ENCODE measurements at regions not wholly inside any gene's neighbourhood (a gene's known extent, or its start where the extent isn't known, plus 50 kb on each side); places are given as distances from the start of the nearest gene placed in this dataset.

DNA sequence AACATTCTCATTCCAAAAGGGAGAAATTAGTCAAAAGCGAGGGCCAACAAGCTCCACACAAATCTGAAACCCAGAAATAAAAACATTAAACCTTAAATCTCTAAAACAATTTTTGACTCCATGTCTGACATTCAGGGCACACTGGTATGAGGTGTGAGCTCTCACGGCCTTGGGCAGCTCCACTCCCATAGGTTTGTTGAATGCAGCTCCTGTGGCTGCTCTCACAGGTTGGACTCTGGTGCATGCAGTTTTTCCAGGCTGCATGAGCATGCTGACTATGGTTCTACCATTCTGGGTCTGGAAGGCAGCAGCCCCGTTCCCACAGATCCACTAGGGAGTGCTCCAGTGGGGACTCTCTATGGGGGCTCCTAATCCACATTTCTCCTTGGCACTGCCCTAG is 887.1 kb upstream of the GHITM start:
- TF ChIP-seq, protein P1, sequence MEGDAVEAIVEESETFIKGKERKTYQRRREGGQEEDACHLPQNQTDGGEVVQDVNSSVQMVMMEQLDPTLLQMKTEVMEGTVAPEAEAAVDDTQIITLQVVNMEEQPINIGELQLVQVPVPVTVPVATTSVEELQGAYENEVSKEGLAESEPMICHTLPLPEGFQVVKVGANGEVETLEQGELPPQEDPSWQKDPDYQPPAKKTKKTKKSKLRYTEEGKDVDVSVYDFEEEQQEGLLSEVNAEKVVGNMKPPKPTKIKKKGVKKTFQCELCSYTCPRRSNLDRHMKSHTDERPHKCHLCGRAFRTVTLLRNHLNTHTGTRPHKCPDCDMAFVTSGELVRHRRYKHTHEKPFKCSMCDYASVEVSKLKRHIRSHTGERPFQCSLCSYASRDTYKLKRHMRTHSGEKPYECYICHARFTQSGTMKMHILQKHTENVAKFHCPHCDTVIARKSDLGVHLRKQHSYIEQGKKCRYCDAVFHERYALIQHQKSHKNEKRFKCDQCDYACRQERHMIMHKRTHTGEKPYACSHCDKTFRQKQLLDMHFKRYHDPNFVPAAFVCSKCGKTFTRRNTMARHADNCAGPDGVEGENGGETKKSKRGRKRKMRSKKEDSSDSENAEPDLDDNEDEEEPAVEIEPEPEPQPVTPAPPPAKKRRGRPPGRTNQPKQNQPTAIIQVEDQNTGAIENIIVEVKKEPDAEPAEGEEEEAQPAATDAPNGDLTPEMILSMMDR (optimal IDR thresholded peaks at IDR 0.05 in 1 of 3, IDR thresholded peaks at IDR 0.05 in 1 of 3, conservative IDR thresholded peaks at IDR 0.05 in 1 of 3; ENCODE audit: extremely low read depth in 1 of 3, insufficient read depth in 2 of 3, low read length in 3 of 3) = no peak
- no peak for TF ChIP-seq EZH2 (IDR thresholded peaks at IDR 0.05; ENCODE audit: low read length)

Measured in keratinocyte (primary cell).